GM23338 (cell line): ENCODE measurements at regions not wholly inside any gene's neighbourhood (a gene's known extent, or its start where the extent isn't known, plus 50 kb on each side); places are given as distances from the start of the nearest gene placed in this dataset.

Experiments
- ATAC-seq: fragments of 200-7000 bp; cut with Tn5 transposase; 3 replicates; pipeline ENCODE4 v1.9.1; 2020
- DNase-seq: peaks from one replicate; pipeline ENCODE4 v3.0.0-alpha.2; 2015; ENCODE audit warnings: low spot score
- H2AFZ ChIP-seq: fragments of 200-600 bp; sonication (generic); 2 replicates; pipeline ENCODE4 v1.8.0; 2016; ENCODE audit warnings: antibody characterized with exemption, mild to moderate bottlenecking, moderate library complexity
- H3F3A ChIP-seq: fragments of 200-600 bp; sonication (generic); replicated peaks from 2 replicates; pipeline ENCODE4 v1.8.0; 2017; ENCODE audit warnings: antibody characterized with exemption, mixed run types, low read depth
- H3K27ac ChIP-seq: fragments of 200-600 bp; sonication (generic); 2 replicates; pipeline ENCODE4 v1.6.1; 2016; ENCODE audit warnings: low read depth
- H3K27me3 ChIP-seq: fragments of 200-600 bp; sonication (generic); 2 replicates; pipeline ENCODE4 v1.8.0; 2016; ENCODE audit warnings: mild to moderate bottlenecking, mixed run types, moderate library complexity; ENCODE audit not compliant: insufficient read depth
- H3K36me3 ChIP-seq: fragments of 200-600 bp; sonication (generic); 2 replicates; pipeline ENCODE4 v1.8.0; 2016; ENCODE audit warnings: mild to moderate bottlenecking; ENCODE audit not compliant: insufficient read depth
- H3K4me1 ChIP-seq: fragments of 200-600 bp; sonication (generic); 2 replicates; pipeline ENCODE4 v1.8.0; 2016; ENCODE audit warnings: mild to moderate bottlenecking, moderate library complexity; ENCODE audit not compliant: insufficient read depth
- H3K4me2 ChIP-seq: fragments of 200-600 bp; sonication (generic); 2 replicates; pipeline ENCODE4 v1.7.1; 2017; ENCODE audit warnings: mixed run types
- H3K4me3 ChIP-seq: fragments of 200-600 bp; sonication (generic); 2 replicates; pipeline ENCODE4 v1.6.1; 2016; ENCODE audit warnings: mixed run types
- H3K79me2 ChIP-seq: fragments of 200-600 bp; sonication (generic); replicated peaks from 2 replicates; pipeline ENCODE4 v1.8.0; 2017; ENCODE audit warnings: mild to moderate bottlenecking; ENCODE audit not compliant: insufficient read depth
- H3K9me2 ChIP-seq: fragments of 200-600 bp; sonication (generic); 2 replicates; pipeline ENCODE4 v1.8.0; 2017; ENCODE audit not compliant: insufficient read depth
- H4K20me1 ChIP-seq: fragments of 200-600 bp; sonication (generic); replicated peaks from 2 replicates; pipeline ENCODE4 v1.8.0; 2017; ENCODE audit warnings: mild to moderate bottlenecking; ENCODE audit not compliant: insufficient read depth
- H3K27ac Mint-ChIP-seq: 2 replicates; pipeline ENCODE4 v1.8.0; 2020; ENCODE audit warnings: inconsistent platforms, mild to moderate bottlenecking, moderate library complexity, mixed read lengths
- H3K27me3 Mint-ChIP-seq: 3 replicates; pipeline ENCODE4 v1.8.0; 2022; ENCODE audit warnings: low read depth, mild to moderate bottlenecking, moderate library complexity, mixed read lengths, inconsistent platforms; ENCODE audit not compliant: insufficient read depth, poor library complexity
- H3K36me3 Mint-ChIP-seq: 3 replicates; pipeline ENCODE4 v1.8.0; 2021; ENCODE audit warnings: low read depth, mild to moderate bottlenecking, inconsistent platforms, moderate library complexity, mixed read lengths
- H3K4me1 Mint-ChIP-seq: 3 replicates; pipeline ENCODE4 v1.8.0; 2020; ENCODE audit warnings: mild to moderate bottlenecking, inconsistent platforms, mixed read lengths
- H3K4me3 Mint-ChIP-seq: 3 replicates; pipeline ENCODE4 v1.8.0; 2021; ENCODE audit warnings: moderate library complexity, mild to moderate bottlenecking, inconsistent platforms, mixed read lengths
- H3K9me3 Mint-ChIP-seq: 3 replicates; pipeline ENCODE4 v1.8.0; 2020; ENCODE audit warnings: moderate library complexity, mild to moderate bottlenecking, inconsistent platforms, mixed read lengths
- CREB1 ChIP-seq: fragments of 250-450 bp; sonication (Bioruptor Pico); IDR thresholded peaks from 2 replicates; pipeline ENCODE4 v1.5.0; 2020; ENCODE audit warnings: low read depth, mild to moderate bottlenecking, moderate library complexity
- EZH2 ChIP-seq: fragments of 200-600 bp; sonication (generic); IDR thresholded peaks from one replicate; pipeline ENCODE4 v1.8.0; 2017; ENCODE audit warnings: antibody characterized with exemption, mild to moderate bottlenecking, low read depth; ENCODE audit not compliant: unreplicated experiment
- EZH2phosphoT487 ChIP-seq: fragments of 200-600 bp; sonication (generic); IDR thresholded peaks from one replicate; pipeline ENCODE4 v1.8.1; 2018; ENCODE audit warnings: antibody characterized with exemption; ENCODE audit not compliant: unreplicated experiment
- NANOG ChIP-seq: IDR thresholded peaks from 2 replicates; pipeline ENCODE4 v1.6.1; 2016; ENCODE audit warnings: antibody characterized with exemption, borderline replicate concordance
- POLR2AphosphoS5 ChIP-seq: IDR thresholded peaks from 2 replicates; pipeline ENCODE4 v1.6.1; 2016; ENCODE audit warnings: antibody characterized with exemption, low read depth
- REST ChIP-seq: IDR thresholded peaks from one replicate; pipeline ENCODE4 v1.6.1; 2018; ENCODE audit warnings: antibody characterized with exemption; ENCODE audit not compliant: unreplicated experiment
- ZNF114 ChIP-seq: fragments of 250-450 bp; sonication (Bioruptor Pico); IDR thresholded peaks from 2 replicates; pipeline ENCODE4 v1.5.0; 2020; ENCODE audit warnings: mild to moderate bottlenecking, moderate library complexity
- ZNF331 ChIP-seq: fragments of 250-450 bp; sonication (Bioruptor Pico); IDR thresholded peaks from 2 replicates; pipeline ENCODE4 v1.5.0; 2020; ENCODE audit warnings: low read depth, mild to moderate bottlenecking, moderate library complexity
- TF ChIP-seq, protein P1 (sequence below): IDR thresholded peaks from 2 replicates; pipeline ENCODE4 v1.6.1; 2016; ENCODE audit warnings: antibody characterized with exemption
- TF ChIP-seq, protein P2 (sequence below): fragments of 250-450 bp; sonication (Bioruptor Pico); IDR thresholded peaks from 2 replicates; pipeline ENCODE4 v1.5.0; 2020; ENCODE audit warnings: mild to moderate bottlenecking, moderate library complexity

- H3K4me1 ChIP-seq, result no peaks in the 10 kb centered on the region
- Mint-ChIP-seq H3K9me3 (peaks cover 30% of the 10 kb centered on the region), H3K4me1 (no peaks in the 10 kb centered on the region), H3K36me3 (0 out of 3 replicates have a peak, but pooled peaks cover 7% of the 10 kb centered on the region), H3K27ac (no peak overlapping the region), H3K27me3 (no peaks in the 10 kb centered on the region), H3K4me3 (no peak overlapping the region)
- H3K4me3 ChIP-seq, result no peak overlapping the region
- no peaks in the 10 kb centered on the region for H3K79me2 ChIP-seq
- 0 out of 2 replicates have a peak, but pooled peaks cover 2% of the 10 kb centered on the region for H3K9me2 ChIP-seq
- no peak overlapping the region for H3K4me2 ChIP-seq
- no peak overlapping the region for H2AFZ ChIP-seq
- DNase-seq (no peak), ATAC-seq (no peak)
- no peak overlapping the region for H3K27ac ChIP-seq
- no peaks in the 10 kb centered on the region for H3K27me3 ChIP-seq
- no peak for TF ChIP-seq REST
- no peak for TF ChIP-seq ZNF114 (CRISPR knock-in tag)
- TF ChIP-seq ZNF331 (CRISPR knock-in tag), result no peak
- TF ChIP-seq CREB1 (CRISPR knock-in tag), result no peak
- TF ChIP-seq, protein P1, sequence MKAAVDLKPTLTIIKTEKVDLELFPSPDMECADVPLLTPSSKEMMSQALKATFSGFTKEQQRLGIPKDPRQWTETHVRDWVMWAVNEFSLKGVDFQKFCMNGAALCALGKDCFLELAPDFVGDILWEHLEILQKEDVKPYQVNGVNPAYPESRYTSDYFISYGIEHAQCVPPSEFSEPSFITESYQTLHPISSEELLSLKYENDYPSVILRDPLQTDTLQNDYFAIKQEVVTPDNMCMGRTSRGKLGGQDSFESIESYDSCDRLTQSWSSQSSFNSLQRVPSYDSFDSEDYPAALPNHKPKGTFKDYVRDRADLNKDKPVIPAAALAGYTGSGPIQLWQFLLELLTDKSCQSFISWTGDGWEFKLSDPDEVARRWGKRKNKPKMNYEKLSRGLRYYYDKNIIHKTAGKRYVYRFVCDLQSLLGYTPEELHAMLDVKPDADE, result no peak
- no peak for TF ChIP-seq EZH2
- TF ChIP-seq POLR2AphosphoS5, result no peak
- no peak for TF ChIP-seq NANOG
- TF ChIP-seq EZH2phosphoT487, result no peak
- TF ChIP-seq, protein P2, sequence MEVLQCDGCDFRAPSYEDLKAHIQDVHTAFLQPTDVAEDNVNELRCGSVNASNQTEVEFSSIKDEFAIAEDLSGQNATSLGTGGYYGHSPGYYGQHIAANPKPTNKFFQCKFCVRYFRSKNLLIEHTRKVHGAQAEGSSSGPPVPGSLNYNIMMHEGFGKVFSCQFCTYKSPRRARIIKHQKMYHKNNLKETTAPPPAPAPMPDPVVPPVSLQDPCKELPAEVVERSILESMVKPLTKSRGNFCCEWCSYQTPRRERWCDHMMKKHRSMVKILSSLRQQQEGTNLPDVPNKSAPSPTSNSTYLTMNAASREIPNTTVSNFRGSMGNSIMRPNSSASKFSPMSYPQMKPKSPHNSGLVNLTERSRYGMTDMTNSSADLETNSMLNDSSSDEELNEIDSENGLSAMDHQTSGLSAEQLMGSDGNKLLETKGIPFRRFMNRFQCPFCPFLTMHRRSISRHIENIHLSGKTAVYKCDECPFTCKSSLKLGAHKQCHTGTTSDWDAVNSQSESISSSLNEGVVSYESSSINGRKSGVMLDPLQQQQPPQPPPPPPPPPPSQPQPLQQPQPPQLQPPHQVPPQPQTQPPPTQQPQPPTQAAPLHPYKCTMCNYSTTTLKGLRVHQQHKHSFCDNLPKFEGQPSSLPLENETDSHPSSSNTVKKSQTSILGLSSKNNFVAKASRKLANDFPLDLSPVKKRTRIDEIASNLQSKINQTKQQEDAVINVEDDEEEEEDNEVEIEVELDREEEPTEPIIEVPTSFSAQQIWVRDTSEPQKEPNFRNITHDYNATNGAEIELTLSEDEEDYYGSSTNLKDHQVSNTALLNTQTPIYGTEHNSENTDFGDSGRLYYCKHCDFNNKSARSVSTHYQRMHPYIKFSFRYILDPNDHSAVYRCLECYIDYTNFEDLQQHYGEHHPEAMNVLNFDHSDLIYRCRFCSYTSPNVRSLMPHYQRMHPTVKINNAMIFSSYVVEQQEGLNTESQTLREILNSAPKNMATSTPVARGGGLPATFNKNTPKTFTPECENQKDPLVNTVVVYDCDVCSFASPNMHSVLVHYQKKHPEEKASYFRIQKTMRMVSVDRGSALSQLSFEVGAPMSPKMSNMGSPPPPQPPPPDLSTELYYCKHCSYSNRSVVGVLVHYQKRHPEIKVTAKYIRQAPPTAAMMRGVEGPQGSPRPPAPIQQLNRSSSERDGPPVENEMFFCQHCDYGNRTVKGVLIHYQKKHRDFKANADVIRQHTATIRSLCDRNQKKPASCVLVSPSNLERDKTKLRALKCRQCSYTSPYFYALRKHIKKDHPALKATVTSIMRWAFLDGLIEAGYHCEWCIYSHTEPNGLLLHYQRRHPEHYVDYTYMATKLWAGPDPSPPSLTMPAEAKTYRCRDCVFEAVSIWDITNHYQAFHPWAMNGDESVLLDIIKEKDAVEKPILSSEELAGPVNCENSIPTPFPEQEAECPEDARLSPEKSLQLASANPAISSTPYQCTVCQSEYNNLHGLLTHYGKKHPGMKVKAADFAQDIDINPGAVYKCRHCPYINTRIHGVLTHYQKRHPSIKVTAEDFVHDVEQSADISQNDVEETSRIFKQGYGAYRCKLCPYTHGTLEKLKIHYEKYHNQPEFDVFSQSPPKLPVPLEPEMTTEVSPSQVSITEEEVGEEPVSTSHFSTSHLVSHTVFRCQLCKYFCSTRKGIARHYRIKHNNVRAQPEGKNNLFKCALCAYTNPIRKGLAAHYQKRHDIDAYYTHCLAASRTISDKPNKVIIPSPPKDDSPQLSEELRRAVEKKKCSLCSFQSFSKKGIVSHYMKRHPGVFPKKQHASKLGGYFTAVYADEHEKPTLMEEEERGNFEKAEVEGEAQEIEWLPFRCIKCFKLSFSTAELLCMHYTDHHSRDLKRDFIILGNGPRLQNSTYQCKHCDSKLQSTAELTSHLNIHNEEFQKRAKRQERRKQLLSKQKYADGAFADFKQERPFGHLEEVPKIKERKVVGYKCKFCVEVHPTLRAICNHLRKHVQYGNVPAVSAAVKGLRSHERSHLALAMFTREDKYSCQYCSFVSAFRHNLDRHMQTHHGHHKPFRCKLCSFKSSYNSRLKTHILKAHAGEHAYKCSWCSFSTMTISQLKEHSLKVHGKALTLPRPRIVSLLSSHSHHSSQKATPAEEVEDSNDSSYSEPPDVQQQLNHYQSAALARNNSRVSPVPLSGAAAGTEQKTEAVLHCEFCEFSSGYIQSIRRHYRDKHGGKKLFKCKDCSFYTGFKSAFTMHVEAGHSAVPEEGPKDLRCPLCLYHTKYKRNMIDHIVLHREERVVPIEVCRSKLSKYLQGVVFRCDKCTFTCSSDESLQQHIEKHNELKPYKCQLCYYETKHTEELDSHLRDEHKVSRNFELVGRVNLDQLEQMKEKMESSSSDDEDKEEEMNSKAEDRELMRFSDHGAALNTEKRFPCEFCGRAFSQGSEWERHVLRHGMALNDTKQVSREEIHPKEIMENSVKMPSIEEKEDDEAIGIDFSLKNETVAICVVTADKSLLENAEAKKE (CRISPR knock-in tag), result no peak
- no peaks in the 10 kb centered on the region for H4K20me1 ChIP-seq
- 0 out of 2 replicates have a peak, but pooled peaks cover 4% of the 10 kb centered on the region for H3K36me3 ChIP-seq
- no peaks in the 10 kb centered on the region for H3F3A ChIP-seq
These were observed 256.0 kb upstream of the MAF start for GRCh38 chr16:79856581-79856980.
